Activated naive CD4-positive, alpha-beta T cell treated with anti-CD3 and anti-CD28 coated beads, Interleukin-2, amount 50 U/mL, for 24 hours (primary cell): ENCODE measurements at regions not wholly inside any gene's neighbourhood (a gene's known extent, or its start where the extent isn't known, plus 50 kb on each side); places are given as distances from the start of the nearest gene placed in this dataset.
A peak's percentile ranks its signal among the peaks of the same experiment; 100 is the strongest.

ENCODE experiments used
- H3K27ac Mint-ChIP-seq: one replicate; pipeline ENCODE4 v1.8.0; 2021; ENCODE audit warnings: mild to moderate bottlenecking, mixed read lengths
- H3K27me3 Mint-ChIP-seq: one replicate; pipeline ENCODE4 v1.8.0; 2021; ENCODE audit warnings: mixed read lengths
- H3K36me3 Mint-ChIP-seq: one replicate; pipeline ENCODE4 v1.8.0; 2021; ENCODE audit warnings: mixed read lengths
- H3K4me1 Mint-ChIP-seq: one replicate; pipeline ENCODE4 v1.8.0; 2021; ENCODE audit warnings: mixed read lengths
- H3K4me3 Mint-ChIP-seq: one replicate; pipeline ENCODE4 v1.8.0; 2021; ENCODE audit warnings: mild to moderate bottlenecking, mixed read lengths
- H3K9me3 Mint-ChIP-seq: one replicate; pipeline ENCODE4 v1.8.0; 2021; ENCODE audit warnings: mixed read lengths

DNA sequence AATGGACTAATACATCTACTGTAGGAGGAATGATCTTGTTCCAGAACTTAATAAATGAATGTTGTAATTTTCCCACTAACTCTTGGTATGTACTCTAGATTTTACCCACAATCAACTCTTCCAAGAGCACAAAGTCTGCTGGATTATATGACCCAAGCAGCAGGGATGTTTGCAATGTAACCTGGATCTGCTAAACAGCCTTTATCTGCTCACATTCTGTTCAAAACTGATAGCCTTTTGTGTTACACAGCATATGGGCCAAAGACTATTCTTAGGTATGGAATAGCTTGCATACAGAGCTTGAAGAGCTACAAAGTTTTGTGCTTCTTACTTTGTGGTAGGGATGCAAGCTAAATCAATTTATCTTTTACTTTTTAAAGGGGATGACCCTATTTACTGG is 213.7 kb upstream of the DCN start:
- Mint-ChIP-seq H3K4me1 (no peaks in the 10 kb centered on the region), H3K27me3 (no peaks in the 10 kb centered on the region), H3K9me3 (peaks cover 5% of the 10 kb centered on the region), H3K27ac (no peak overlapping the region), H3K36me3 (peaks cover 1% of the 10 kb centered on the region), H3K4me3 (no peak overlapping the region)

DNA sequence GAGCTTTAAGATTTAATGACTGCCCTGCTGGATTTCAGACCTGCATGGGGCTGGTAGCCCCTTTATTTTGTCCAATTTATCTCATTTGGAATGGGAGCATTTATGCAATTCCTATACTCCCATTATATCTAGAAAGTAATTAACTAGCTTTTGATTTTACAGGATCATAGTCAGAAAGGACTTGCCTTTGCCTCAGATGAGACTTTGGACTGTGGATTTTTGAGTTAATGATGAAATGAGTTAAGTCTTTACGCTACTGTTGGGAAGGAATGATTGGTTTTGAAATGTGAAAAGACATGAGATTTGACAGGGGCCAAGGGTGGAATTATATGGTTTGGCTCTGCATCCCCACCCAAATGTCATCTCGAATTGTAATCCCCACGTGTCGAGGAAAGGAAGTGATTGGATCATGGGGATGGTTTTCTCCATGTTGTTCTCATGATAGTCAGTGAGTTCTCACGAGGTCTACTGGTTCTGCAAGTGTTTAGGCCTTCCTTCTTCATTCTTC is 213.1 kb upstream of the DCN start:
- no peak overlapping the region for H3K27ac Mint-ChIP-seq
- peaks cover 8% of the 10 kb centered on the region for H3K9me3 Mint-ChIP-seq
- no peaks in the 10 kb centered on the region for H3K27me3 Mint-ChIP-seq
- H3K36me3 Mint-ChIP-seq = peaks cover 4% of the 10 kb centered on the region
- H3K4me3 Mint-ChIP-seq = no peak overlapping the region
- H3K4me1 Mint-ChIP-seq = no peaks in the 10 kb centered on the region

DNA sequence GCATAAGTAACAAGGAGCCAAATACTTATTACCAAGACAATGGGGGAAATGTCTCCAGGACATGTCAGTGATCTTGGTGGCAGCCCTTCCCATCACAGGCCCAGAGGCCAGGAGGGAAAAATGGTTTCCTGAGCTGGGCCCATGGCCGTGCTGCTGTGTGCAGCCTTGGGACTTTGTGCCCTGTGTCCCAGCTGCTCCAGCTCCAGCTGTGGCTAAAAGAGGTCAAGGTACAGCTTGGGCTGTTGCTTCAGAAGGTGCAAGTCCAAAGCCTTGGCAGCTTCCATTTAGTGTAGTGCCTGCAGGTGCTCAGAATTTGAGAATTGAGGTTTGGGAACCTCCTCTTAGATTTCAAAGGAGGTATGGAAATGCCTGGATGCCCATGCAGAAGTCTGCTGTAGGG is 212.3 kb upstream of the DCN start:
- peaks cover 11% of the 10 kb centered on the region for H3K9me3 Mint-ChIP-seq
- H3K27me3 Mint-ChIP-seq = no peaks in the 10 kb centered on the region
- no peak overlapping the region for H3K27ac Mint-ChIP-seq
- H3K36me3 Mint-ChIP-seq = peaks cover 4% of the 10 kb centered on the region
- no peak overlapping the region for H3K4me3 Mint-ChIP-seq
- H3K4me1 Mint-ChIP-seq = no peaks in the 10 kb centered on the region

DNA sequence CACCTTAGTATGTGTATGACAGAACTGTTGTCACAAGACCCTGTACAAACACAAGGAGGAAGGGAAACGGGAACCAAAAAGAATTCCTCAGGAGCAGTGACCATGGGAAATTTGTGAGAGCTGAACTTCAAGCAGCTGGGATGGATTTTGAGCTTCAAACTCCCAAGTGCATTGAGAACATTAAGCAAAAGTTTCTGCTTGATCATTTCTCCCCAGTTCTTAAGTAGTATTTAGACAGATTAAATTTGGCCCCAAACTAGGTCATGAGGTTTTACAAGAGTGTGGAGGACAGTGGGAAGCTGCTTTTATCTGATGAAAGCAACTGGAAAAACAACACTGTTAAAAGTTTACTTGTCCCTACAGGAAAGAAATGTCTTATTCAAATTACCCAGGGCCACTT is 206.0 kb upstream of the DCN start:
- peaks cover 5% of the 10 kb centered on the region for H3K9me3 Mint-ChIP-seq
- no peak overlapping the region for H3K4me3 Mint-ChIP-seq
- no peak overlapping the region for H3K27ac Mint-ChIP-seq
- H3K36me3 Mint-ChIP-seq = peaks cover 2% of the 10 kb centered on the region
- H3K4me1 Mint-ChIP-seq = no peaks in the 10 kb centered on the region
- H3K27me3 Mint-ChIP-seq = no peaks in the 10 kb centered on the region

DNA sequence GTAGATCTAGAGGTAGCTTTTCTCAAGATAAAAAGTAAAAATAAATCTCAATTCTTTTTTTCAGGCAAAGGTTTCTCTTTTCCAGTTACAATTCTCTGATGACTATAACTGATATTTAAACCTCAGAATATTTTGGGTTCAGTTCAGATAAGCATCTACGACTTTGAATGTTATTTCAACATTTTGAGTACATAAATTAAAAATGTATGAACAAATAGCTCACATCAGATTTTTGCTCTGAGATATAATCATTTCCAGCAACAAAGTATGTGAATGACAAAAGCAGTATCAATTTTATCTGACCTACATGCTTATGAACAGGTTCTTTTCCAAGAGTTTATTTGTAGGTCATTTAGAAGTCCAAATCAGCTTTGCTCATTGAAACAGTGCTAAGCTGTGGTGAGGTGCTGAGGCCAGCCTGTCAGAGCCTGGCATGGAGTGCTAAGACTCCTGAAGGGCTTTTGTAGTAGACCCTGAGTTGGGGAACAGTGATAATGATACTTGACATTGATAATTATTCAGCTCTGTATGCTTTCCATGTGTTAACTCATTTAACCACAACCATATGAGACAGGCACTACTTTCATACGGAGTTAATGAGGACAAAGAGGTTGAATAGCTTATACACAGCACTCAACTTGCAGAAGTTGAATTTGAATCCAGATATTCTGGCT is 205.0 kb upstream of the DCN start:
- Mint-ChIP-seq H3K4me3 (no peak overlapping the region), H3K36me3 (peaks cover 2% of the 10 kb centered on the region), H3K4me1 (no peaks in the 10 kb centered on the region), H3K27ac (no peak overlapping the region), H3K27me3 (no peaks in the 10 kb centered on the region), H3K9me3 (peaks cover 5% of the 10 kb centered on the region)

DNA sequence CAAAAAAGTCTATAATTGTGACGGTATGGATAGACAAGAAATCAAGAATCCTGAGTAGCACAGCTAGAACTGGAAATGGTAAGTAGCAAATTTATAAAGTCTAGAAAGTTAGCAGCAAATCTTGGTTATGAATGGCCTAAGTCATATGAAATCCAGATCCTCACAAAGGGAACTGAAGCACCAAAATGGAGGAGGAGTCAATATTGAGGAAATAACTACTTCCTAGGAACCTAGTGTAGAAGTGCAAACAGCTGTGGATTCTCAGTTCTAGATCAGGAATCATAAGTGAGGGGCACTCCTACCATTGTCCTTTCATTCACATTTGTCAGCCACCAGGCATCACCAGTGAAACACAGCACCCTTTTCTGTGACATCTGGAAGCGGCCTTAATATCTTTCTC is 202.2 kb upstream of the DCN start:
- H3K36me3 Mint-ChIP-seq = no peaks in the 10 kb centered on the region
- no peak overlapping the region for H3K4me3 Mint-ChIP-seq
- no peaks in the 10 kb centered on the region for H3K9me3 Mint-ChIP-seq
- no peak overlapping the region for H3K27ac Mint-ChIP-seq
- peaks cover 12% of the 10 kb centered on the region for H3K4me1 Mint-ChIP-seq
- no peaks in the 10 kb centered on the region for H3K27me3 Mint-ChIP-seq

DNA sequence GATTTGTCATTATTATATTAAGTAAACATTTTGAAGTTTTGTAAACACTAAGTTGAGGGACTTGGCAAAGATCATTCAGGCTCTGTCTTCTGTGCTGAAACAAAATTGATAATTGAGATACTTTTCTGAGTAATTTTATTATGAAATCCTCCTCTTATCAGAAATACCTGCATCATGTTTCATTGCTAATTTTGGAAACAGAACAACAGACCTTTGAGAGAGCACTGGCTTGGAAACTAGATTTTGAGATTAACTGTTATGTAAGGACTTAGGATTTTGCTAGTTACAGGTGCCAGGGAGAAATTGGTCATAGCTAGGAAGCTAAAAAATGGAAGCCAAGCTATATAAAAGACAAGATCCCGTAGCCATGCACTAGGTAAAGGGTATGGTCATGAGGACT is 201.7 kb upstream of the DCN start:
- no peaks in the 10 kb centered on the region for H3K36me3 Mint-ChIP-seq
- no peak overlapping the region for H3K4me3 Mint-ChIP-seq
- no peak overlapping the region for H3K27ac Mint-ChIP-seq
- no peaks in the 10 kb centered on the region for H3K9me3 Mint-ChIP-seq
- peaks cover 12% of the 10 kb centered on the region for H3K4me1 Mint-ChIP-seq
- no peaks in the 10 kb centered on the region for H3K27me3 Mint-ChIP-seq

DNA sequence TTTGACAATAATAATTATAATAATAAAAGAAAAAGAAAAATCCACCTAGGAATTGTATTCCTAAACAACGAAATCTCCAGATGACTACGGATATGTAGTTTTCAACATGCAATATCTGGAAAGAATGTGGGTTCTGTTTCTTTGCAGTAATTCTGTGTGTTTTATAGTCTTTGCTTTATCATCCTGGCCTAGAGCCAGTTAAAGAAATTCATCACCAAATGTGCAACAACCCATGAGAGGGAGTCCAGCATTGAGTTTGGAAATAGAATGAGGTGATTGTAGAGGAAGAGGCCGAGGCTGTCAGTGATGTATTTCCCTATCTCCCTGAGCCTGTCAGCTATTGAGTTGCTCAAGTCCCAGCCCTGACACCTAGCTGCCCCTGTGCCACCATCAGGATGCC is 200.5 kb upstream of the DCN start:
- no peaks in the 10 kb centered on the region for H3K27me3 Mint-ChIP-seq

DNA sequence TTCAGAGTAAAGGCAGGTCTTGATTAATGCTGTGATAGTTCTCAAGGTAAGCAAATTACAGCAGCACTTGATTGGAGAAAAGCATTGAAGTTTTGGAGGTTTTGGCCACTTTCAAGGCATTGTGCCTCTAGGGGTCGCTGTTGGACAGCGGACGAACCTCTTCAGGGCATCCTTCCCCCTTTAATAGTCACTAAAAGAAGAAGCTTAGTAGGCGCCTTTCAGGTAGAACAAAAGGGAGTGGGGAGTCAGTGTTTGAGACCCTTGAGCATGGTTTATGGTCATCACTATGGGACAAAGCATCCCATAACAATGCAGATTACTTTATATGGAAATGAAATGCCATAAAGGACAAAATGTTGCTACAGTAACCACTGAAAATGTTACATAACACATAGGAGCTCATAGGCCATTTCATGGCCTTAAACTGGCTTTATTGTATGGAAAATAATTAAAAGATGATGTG is 199.5 kb upstream of the DCN start:
- H3K4me1 Mint-ChIP-seq = peaks cover 12% of the 10 kb centered on the region
- peak overlapping the region; percentile 71 for H3K27ac Mint-ChIP-seq
- peak overlapping the region; percentile 91 for H3K4me3 Mint-ChIP-seq
- no peaks in the 10 kb centered on the region for H3K27me3 Mint-ChIP-seq
- H3K9me3 Mint-ChIP-seq = no peaks in the 10 kb centered on the region
- no peaks in the 10 kb centered on the region for H3K36me3 Mint-ChIP-seq

More for the DNA sequence above, 200.5 kb upstream of the DCN start:
- H3K4me1 Mint-ChIP-seq = peaks cover 12% of the 10 kb centered on the region
- H3K27ac Mint-ChIP-seq = no peak overlapping the region
- no peaks in the 10 kb centered on the region for H3K9me3 Mint-ChIP-seq
- H3K4me3 Mint-ChIP-seq = no peak overlapping the region
- H3K36me3 Mint-ChIP-seq = no peaks in the 10 kb centered on the region

DNA sequence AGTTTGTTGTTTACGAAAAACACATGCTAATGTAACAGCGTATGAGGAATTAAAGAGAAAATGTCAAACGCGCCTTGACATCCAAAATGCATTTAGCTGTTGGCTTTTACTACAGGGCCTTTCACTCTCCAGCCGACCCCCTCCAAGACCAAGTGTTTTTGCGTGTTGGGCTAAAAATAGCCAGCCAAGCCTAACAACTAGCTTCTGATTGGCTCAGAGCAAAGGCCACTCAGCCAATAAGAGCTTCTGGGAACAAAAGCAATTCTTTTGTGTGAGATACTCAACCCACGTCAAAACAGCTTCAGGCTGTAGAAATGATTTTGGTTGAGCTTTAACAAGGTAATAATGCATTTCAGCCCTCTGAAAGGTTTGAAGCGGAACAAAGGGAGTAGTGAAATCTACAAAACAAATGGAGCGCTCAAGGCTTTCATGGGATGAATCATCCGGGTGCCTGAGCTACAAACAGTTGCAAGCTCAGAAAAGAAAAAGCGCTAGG is 198.7 kb upstream of the DCN start:
- H3K36me3 Mint-ChIP-seq = no peaks in the 10 kb centered on the region
- H3K27me3 Mint-ChIP-seq = no peaks in the 10 kb centered on the region
- H3K9me3 Mint-ChIP-seq = no peaks in the 10 kb centered on the region
- H3K4me1 Mint-ChIP-seq = peaks cover 12% of the 10 kb centered on the region
- peak overlapping the region; percentile 91 for H3K4me3 Mint-ChIP-seq
- H3K27ac Mint-ChIP-seq = no peak overlapping the region

DNA sequence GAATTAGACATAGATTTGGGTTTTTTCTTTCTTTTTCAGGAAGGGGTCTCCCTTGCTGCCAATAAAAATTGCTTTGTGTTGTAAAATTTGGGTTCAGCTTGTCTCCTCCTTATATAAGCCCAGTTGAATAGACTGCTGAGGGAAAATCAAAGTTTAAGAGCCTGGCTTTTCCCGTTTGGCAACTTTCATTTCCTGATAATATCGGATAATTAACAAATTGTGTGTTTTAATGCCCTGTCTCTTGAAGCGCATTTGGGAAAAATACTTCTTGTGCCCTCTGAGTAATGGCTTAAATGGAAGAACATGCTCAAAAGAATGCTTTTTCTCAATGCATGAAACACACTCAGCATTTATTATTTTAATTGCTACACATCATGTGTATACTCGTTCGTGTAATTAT is 198.0 kb upstream of the DCN start:
- Mint-ChIP-seq H3K27me3 (no peaks in the 10 kb centered on the region), H3K36me3 (no peaks in the 10 kb centered on the region), H3K4me1 (peaks cover 12% of the 10 kb centered on the region), H3K27ac (no peak overlapping the region), H3K9me3 (no peaks in the 10 kb centered on the region), H3K4me3 (no peak overlapping the region)

DNA sequence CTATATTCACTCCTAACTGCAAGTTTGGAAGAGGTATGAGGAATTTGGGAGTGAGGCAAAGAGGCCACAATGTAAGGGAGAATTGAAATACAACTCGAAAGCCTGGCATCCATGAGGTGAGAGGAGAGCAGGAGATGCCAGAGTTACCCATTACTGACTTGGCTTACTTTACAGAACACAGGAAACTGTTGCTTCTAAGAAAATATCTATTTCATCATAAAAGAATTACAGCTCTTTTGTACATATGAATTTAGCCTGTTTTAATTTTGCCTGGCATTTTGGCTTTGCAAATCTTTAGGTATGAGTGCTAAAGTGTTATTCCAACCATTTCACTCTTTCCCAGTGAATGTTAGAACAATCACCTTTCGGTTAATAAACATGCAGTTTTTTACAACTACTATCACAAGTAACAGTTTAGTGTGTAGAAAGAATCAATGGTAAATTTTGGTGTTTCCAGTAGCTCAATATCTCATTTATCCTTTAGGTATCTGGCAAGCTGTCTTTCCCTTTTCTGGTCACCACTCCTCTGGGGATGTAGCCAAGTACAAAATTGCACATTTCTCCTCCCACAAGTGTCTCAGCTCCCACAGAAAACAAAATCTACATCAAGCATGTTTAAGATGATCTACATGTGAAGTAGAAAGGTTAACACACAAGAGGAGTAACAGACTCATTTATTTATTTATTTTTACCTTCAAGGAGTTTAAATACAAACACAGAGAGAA is 196.6 kb upstream of the DCN start:
- no peaks in the 10 kb centered on the region for H3K9me3 Mint-ChIP-seq
- H3K36me3 Mint-ChIP-seq = no peaks in the 10 kb centered on the region
- no peak overlapping the region for H3K4me3 Mint-ChIP-seq
- no peaks in the 10 kb centered on the region for H3K27me3 Mint-ChIP-seq
- H3K4me1 Mint-ChIP-seq = peaks cover 12% of the 10 kb centered on the region
- H3K27ac Mint-ChIP-seq = no peak overlapping the region

DNA sequence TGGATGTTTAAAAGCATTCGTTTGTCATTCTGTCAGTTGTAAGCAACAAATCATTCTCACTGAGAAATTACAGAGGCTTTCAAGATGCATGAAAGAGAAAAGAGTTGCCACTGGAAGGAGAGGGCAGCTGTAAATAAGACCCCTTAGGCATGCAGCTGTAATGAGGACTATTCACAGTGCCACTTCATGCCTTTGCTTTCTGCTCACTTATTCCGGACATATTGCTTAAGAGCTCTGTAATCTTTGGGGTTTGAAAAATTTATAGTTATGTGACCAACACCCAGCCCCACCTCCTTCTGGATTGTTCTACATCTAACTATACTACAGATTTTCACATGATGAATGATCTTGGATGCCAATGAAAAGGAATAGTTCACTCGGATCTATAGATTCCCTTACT is 194.8 kb upstream of the DCN start:
- Mint-ChIP-seq H3K4me1 (peaks cover 12% of the 10 kb centered on the region), H3K4me3 (no peak overlapping the region), H3K9me3 (no peaks in the 10 kb centered on the region), H3K36me3 (no peaks in the 10 kb centered on the region), H3K27ac (no peak overlapping the region), H3K27me3 (no peaks in the 10 kb centered on the region)

DNA sequence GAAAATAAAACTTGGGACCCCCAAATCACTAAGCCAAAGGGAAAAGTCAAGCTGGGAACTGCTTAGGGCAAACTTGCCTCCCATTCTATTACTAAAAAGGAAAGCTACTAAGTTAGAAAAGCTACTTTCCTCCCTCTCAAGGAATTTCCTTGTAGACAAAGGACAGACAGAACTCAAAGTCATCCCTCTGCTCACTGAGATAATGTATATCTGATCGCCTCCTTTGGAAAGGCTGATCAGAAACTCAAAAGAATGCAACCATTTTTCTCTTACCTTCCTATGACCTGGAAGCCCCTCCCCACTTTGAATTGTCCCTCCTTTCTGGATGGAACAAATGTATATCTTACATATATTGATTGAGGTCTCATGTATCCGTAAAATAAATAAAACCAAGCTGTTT is 190.5 kb upstream of the DCN start:
- Mint-ChIP-seq H3K27ac (no peak overlapping the region), H3K9me3 (no peaks in the 10 kb centered on the region), H3K4me3 (no peak overlapping the region), H3K36me3 (no peaks in the 10 kb centered on the region), H3K27me3 (no peaks in the 10 kb centered on the region), H3K4me1 (no peaks in the 10 kb centered on the region)

DNA sequence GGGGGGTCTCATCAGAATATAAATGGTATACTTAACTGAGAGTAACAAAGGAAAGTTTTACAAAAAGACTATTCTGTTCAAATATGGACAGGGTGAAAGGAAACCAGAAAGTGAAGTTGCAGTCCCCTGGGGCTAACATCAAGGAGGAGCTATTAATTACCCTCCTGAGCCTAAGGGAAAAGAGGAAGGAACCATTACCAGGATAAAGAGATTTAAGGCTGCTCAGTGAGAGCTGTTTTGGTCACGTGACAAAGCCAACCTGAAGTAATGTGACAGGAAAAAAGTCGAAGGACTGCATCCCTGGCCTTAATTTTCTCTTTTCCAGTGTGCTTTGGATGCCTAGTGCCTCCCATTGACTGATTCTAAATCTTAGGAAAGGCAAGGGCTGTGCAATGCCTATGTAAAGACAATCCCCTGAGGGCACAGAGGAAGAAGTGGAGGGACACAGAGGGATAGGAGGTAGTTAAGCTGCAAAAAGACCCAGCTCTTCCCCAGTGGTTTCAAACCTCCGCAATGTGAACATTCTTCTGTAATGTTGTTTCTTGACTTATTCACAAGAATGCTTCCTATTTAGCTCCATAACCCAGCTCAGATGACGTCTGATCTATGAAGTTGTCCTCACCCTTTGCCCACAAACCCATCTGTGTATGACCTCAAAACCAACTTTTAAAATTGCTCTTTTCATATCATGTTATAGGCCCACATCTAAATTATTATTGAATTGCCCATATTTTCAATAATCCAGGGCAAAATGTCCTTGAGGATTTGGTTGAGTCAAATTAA is 187.7 kb upstream of the DCN start:
- no peak overlapping the region for H3K4me3 Mint-ChIP-seq
- H3K9me3 Mint-ChIP-seq = no peaks in the 10 kb centered on the region
- H3K27ac Mint-ChIP-seq = no peak overlapping the region
- no peaks in the 10 kb centered on the region for H3K36me3 Mint-ChIP-seq
- no peaks in the 10 kb centered on the region for H3K4me1 Mint-ChIP-seq
- H3K27me3 Mint-ChIP-seq = no peaks in the 10 kb centered on the region

DNA sequence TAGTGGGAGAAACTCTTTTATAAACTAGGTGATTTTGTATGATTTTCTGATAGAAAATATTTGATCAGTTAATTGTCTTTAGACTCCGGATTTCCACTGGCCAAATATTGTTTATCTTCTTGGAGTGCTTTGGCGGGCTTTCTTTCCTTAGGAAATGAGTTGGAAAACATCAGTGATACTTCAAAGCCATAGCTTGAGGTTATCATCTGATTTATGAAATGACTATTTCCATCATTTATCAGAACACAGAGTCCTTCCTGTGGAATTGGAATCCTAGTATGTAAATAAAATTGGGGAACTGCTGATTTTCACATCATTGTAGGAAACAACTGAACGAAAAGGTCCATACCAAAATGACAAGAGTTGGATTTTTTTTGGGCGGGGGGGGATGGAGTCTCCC is 186.0 kb upstream of the DCN start:
- Mint-ChIP-seq H3K36me3 (no peaks in the 10 kb centered on the region), H3K27me3 (no peaks in the 10 kb centered on the region), H3K4me1 (no peaks in the 10 kb centered on the region), H3K4me3 (no peak overlapping the region), H3K9me3 (no peaks in the 10 kb centered on the region), H3K27ac (no peak overlapping the region)
